HCT116 (cell line): ENCODE measurements at regions not wholly inside any gene's neighbourhood (a gene's known extent, or its start where the extent isn't known, plus 50 kb on each side); places are given as distances from the start of the nearest gene placed in this dataset.

Source experiments
- CEBPB ChIP-seq: IDR thresholded peaks from 2 replicates; pipeline ENCODE4 v1.6.1; 2012; ENCODE audit warnings: low read depth
- ELF1 ChIP-seq: IDR thresholded peaks from 2 replicates; pipeline ENCODE4 v1.6.1; 2012; ENCODE audit warnings: low read depth, borderline replicate concordance
- EZH2 ChIP-seq: fragments of 200-600 bp; sonication (generic); IDR thresholded peaks from 2 replicates; pipeline ENCODE4 v1.6.1; 2017; ENCODE audit warnings: antibody characterized with exemption, mixed run types
- FOSL1 ChIP-seq: IDR thresholded peaks from 2 replicates; pipeline ENCODE4 v1.6.1; 2012; ENCODE audit warnings: low read depth
- POLR2A ChIP-seq: IDR thresholded peaks from 2 replicates; pipeline ENCODE4 v1.7.0; 2011; ENCODE audit warnings: borderline replicate concordance; ENCODE audit not compliant: insufficient read depth, insufficient read length; ENCODE audit errors: extremely low read depth
- POLR2AphosphoS5 ChIP-seq: IDR thresholded peaks from 2 replicates; pipeline ENCODE4 v1.6.1; 2011; ENCODE audit warnings: mild to moderate bottlenecking, low read depth, low read length, moderate library complexity
- RAD21 ChIP-seq: IDR thresholded peaks from 2 replicates; pipeline ENCODE4 v1.6.1; 2012; ENCODE audit warnings: low read depth, mild to moderate bottlenecking
- TF ChIP-seq, protein P1 (sequence below), 3 experiments: fragments of 200-600 bp in 1 of 3; sonication (generic) in 1 of 3; IDR thresholded peaks in 2 of 3; conservative IDR thresholded peaks in 1 of 3; 2 replicates each; pipeline ENCODE4 v1.5.1; 2012 to 2017; ENCODE audit warnings: low read depth in 2 of 3, low read length in 2 of 3, antibody characterized with exemption in 1 of 3, borderline replicate concordance in 1 of 3, control low read depth in 1 of 3, mild to moderate bottlenecking in 1 of 3, mixed read lengths in 1 of 3, mixed run types in 1 of 3, moderate library complexity in 1 of 3; ENCODE audit not compliant: insufficient read depth in 1 of 3
- TF ChIP-seq, protein P2 (sequence below): IDR thresholded peaks from 2 replicates; pipeline ENCODE4 v1.6.1; 2012; ENCODE audit warnings: low read depth
- TF ChIP-seq, protein P3 (sequence below): IDR thresholded peaks from 2 replicates; pipeline ENCODE4 v1.6.1; 2012
- TF ChIP-seq, protein P4 (sequence below): IDR thresholded peaks from 2 replicates; pipeline ENCODE4 v1.6.1; 2011; ENCODE audit warnings: mild to moderate bottlenecking, low read length, moderate library complexity; ENCODE audit not compliant: insufficient replicate concordance; ENCODE audit errors: extremely low read depth

DNA sequence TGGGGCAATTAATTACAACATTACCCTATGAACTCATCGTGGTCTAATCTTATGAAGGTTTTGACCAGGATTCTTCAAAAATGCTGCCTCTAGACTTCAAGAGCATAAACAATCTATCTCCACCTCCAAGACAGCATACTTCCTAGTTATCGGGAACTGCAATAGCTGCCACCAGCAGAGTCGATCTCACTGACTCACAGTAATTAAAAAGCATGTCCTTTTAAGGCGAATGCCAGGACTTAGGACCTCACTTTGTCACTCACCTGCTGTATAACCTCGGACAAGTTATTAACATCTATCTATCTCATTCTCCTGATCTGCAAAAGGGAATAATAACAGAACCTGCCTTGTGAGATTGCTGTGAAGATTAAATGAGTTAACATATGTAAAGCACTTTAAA is 666.0 kb upstream of the COBL start:
- TF ChIP-seq, protein P1, sequence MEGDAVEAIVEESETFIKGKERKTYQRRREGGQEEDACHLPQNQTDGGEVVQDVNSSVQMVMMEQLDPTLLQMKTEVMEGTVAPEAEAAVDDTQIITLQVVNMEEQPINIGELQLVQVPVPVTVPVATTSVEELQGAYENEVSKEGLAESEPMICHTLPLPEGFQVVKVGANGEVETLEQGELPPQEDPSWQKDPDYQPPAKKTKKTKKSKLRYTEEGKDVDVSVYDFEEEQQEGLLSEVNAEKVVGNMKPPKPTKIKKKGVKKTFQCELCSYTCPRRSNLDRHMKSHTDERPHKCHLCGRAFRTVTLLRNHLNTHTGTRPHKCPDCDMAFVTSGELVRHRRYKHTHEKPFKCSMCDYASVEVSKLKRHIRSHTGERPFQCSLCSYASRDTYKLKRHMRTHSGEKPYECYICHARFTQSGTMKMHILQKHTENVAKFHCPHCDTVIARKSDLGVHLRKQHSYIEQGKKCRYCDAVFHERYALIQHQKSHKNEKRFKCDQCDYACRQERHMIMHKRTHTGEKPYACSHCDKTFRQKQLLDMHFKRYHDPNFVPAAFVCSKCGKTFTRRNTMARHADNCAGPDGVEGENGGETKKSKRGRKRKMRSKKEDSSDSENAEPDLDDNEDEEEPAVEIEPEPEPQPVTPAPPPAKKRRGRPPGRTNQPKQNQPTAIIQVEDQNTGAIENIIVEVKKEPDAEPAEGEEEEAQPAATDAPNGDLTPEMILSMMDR (IDR thresholded peaks at IDR 0.05 in 2 of 3, conservative IDR thresholded peaks at IDR 0.05 in 1 of 3; ENCODE audit: borderline replicate concordance in 1 of 3, insufficient read depth in 1 of 3, low read depth in 2 of 3, low read length in 2 of 3) = no peak
- TF ChIP-seq CEBPB (no peak), POLR2A (no peak), FOSL1 (no peak), POLR2AphosphoS5 (no peak), ELF1 (no peak), RAD21 (no peak), EZH2 (no peak)
- TF ChIP-seq, protein P2, sequence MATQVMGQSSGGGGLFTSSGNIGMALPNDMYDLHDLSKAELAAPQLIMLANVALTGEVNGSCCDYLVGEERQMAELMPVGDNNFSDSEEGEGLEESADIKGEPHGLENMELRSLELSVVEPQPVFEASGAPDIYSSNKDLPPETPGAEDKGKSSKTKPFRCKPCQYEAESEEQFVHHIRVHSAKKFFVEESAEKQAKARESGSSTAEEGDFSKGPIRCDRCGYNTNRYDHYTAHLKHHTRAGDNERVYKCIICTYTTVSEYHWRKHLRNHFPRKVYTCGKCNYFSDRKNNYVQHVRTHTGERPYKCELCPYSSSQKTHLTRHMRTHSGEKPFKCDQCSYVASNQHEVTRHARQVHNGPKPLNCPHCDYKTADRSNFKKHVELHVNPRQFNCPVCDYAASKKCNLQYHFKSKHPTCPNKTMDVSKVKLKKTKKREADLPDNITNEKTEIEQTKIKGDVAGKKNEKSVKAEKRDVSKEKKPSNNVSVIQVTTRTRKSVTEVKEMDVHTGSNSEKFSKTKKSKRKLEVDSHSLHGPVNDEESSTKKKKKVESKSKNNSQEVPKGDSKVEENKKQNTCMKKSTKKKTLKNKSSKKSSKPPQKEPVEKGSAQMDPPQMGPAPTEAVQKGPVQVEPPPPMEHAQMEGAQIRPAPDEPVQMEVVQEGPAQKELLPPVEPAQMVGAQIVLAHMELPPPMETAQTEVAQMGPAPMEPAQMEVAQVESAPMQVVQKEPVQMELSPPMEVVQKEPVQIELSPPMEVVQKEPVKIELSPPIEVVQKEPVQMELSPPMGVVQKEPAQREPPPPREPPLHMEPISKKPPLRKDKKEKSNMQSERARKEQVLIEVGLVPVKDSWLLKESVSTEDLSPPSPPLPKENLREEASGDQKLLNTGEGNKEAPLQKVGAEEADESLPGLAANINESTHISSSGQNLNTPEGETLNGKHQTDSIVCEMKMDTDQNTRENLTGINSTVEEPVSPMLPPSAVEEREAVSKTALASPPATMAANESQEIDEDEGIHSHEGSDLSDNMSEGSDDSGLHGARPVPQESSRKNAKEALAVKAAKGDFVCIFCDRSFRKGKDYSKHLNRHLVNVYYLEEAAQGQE = no peak
- TF ChIP-seq, protein P3, sequence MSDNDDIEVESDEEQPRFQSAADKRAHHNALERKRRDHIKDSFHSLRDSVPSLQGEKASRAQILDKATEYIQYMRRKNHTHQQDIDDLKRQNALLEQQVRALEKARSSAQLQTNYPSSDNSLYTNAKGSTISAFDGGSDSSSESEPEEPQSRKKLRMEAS = no peak
- TF ChIP-seq, protein P4, sequence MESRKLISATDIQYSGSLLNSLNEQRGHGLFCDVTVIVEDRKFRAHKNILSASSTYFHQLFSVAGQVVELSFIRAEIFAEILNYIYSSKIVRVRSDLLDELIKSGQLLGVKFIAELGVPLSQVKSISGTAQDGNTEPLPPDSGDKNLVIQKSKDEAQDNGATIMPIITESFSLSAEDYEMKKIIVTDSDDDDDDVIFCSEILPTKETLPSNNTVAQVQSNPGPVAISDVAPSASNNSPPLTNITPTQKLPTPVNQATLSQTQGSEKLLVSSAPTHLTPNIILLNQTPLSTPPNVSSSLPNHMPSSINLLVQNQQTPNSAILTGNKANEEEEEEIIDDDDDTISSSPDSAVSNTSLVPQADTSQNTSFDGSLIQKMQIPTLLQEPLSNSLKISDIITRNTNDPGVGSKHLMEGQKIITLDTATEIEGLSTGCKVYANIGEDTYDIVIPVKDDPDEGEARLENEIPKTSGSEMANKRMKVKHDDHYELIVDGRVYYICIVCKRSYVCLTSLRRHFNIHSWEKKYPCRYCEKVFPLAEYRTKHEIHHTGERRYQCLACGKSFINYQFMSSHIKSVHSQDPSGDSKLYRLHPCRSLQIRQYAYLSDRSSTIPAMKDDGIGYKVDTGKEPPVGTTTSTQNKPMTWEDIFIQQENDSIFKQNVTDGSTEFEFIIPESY = no peak
